NOMO-1 treated with DMSO at 0.1 percent for 48 hours (cell line): ENCODE measurements at regions not wholly inside any gene's neighbourhood (a gene's known extent, or its start where the extent isn't known, plus 50 kb on each side); places are given as distances from the start of the nearest gene placed in this dataset.
A peak's percentile ranks its signal among the peaks of the same experiment; 100 is the strongest.

Experiments used
- DNase-seq: peaks from one replicate; lab custom pipeline; 2025; ENCODE audit not compliant: unreplicated experiment; lab: John Stamatoyannopoulos, UW

- DNase-seq = no peak
Observed at GRCh38 chr7:91517201-91517785, 253.1 kb downstream of the FZD1 start.

- no peak for DNase-seq
Observed at GRCh38 chr7:91518058-91518457, 253.8 kb downstream of the FZD1 start.

DNA sequence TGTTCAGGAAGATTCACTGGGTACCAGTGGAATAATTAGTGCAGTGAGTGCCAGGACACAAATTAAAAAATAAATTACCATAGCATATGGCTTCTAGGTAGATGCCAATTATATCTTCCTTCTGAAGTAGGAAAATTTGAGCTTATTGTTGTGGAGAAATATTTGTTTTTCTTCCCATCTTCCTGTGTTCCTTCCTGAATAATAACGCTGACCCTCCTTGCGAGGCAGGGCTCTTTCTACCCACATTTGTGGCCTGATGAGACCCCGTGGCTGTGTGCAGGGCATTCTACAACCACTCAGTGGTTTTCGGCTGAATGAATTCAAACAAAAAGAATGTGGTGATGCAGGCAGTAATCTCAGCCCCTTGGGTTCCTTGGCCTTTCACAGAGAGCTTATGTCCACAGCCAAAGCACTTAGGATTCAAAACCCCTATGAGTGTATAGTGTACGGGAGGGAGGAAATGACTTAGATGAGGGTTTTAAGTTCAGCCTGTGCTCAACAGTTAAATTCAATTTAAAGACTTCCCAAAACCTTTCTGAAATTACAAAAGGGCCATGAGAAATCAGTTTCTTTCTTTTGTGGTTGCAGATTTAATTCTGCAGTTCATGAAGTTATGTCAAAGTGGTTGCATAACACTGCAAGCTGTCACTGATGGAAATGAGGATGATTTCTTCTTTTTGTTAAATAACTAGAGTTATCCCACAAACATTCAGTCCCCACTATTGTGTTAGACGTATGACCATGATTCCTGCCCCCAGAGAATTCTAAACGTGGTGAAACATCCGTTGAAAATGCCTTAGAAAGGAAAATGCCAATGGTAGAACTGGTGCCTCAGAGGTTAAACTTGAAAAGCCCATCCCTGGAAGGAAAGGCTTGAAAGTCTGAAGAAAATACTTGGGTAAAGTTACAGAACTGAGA, 255.3 kb downstream of the FZD1 start:
- peak; percentile 91 for DNase-seq

DNA sequence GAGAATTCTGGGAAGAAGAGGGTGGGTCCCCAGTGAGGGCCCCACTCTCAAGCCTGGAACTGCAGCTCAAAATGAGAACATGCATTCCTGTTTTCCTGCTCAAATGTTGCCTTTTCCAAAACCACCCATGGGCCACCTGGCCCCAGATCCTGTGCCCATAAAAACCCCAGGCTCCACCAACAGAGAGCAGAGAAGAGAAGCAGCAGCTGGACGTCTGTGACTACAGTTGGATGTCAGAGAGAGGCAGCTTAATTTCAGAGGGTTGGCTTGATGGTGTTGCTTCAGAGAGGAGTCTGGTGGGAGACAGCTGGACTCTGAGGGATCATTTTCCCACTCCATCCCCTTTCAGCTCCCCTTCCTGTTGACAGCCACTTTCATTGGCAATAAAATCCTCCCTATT, 256.4 kb downstream of the FZD1 start:
- DNase-seq = no peak

GRCh38 chr7:91526404-91526803, 262.2 kb downstream of the FZD1 start:
- DNase-seq = no peak

- DNase-seq = no peak
Observed at GRCh38 chr7:91527460-91527859, 263.2 kb downstream of the FZD1 start.

DNA sequence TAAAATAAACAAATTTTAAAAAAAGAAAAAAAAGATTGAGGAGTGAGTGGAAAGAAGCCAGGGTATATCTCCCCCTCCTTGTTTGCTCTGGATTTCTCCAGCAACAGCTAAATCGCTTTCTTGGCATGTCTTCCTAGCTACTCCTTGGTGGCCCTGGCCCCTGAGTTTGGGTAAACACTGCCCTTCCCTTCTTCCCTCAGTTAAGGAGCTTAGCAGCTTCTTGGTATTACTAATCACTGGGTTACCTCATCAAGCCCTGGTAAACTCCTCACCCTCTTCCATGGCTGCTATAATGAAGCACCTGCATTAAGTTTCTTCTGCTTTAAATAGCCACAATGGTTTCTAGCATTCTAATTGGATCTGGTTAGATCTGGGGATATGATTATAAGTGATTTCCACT, 269.8 kb downstream of the FZD1 start:
- DNase-seq = no peak

DNA sequence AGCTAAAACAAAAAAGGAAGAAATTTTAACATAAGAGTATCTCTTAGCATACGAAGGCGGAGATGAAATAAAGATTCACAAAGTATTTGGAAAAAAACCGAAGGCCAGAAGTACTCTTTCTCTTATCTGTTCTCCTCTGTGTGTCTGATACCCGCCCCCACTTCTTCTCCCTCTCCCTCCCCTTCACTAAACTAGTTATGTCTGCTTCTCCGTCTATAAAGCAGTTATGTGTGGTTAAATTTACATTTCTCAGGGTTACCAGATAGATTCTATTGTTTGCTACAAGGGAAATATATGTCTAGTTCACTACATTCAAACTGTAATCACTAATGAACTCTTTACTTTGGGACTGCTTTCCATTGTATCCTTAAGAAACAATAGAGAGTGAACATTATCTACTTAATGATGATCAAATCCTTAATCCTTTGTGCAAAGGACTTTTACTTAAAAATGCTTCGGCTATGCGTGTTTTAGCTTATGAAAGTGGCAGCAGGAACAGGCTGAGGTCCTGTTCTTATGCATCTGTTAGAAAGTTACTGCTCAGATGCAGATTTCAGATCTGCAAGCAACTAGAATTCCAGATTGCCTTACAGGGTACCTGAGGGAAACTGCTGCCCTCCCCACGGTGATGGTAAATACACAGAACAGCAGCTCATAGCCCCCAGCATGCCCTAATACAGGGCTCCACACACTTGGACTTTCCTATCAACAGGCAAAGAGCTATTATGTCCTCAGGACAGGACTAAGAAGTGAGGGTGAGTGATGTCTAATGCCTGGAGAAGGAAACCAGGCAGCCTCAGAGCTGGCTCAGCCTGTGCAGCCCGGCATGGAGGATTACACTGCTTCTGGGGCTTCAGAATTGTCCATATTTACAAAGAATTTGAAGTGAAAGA, 273.3 kb downstream of the FZD1 start:
- DNase-seq = no peak

GRCh38 chr7:91541641-91542040, 277.4 kb downstream of the FZD1 start:
- no peak for DNase-seq

GRCh38 chr7:91543646-91544045, 279.4 kb downstream of the FZD1 start:
- DNase-seq = no peak

DNA sequence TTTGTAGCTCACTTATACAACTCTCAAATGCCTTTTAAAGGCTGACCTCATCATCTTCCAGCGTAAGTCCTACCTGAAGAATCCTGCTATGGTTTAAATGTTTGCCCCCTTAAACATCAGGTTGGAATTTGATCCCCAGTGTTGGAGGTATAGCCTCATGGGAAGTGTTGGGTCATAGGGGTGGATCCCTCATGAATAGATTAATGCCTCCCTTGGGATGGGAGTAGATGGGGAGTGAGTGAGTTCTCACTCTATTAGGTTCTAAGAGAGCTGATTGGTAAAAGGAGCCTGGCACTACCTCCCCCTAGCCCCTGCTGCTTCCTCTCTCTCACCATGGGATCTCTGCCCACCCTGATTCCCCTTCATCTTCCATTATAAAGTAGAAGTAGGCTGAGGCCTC, 285.6 kb downstream of the FZD1 start:
- no peak for DNase-seq

DNA sequence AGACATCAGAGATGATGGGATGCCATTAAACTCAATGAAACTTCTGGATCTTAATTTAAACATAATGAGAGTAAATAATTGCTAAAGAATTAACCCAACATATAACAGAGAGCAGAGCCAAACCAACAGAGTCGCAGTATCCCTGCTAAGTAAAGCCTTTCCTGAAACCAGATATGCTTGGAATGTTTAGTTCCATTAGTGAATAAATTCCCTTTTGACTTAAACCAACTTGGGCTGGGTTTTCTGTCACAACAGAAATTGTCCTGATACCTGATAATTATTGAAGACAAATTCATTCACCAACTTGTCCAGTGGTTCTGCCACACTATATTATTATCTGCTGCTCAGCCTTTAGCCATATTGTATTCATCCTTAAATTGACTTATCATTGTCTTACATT, 286.7 kb downstream of the FZD1 start:
- DNase-seq = no peak

DNA sequence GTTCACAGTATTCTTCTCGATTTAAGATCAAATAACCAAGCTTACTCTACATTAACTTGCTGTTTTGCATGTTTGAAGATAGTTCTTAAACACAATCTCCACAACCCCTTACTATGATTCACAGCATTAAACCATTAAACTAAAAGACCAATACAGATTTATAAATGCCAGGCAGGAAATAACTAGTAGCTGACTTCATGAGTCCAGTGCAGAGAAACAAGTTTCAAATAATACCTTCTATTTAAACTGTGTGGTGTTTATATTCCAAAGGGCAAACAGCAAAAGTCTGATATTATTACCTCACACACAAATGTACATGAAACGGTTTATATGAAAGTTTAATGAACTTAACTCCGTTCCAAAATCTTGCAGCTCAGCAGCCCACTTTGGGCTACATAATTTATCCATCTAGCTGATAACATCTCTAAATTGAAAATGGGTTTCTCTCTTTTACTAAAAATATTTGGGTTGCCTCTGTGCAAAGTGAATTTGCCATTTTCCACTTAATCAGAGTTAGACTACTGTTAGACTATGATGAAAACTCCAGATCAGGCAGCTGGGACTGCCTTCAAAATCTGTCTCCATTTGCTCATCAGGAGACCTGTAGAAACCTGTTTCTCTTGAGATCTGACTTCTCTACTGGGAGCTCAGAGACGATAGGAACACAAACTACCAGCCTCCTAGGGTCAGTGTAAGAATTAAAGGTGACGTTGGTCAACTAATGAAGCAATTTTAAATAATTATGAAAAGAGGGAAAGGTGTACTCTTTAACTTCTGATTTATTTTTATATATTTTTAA, 287.3 kb downstream of the FZD1 start:
- DNase-seq = no peak

DNA sequence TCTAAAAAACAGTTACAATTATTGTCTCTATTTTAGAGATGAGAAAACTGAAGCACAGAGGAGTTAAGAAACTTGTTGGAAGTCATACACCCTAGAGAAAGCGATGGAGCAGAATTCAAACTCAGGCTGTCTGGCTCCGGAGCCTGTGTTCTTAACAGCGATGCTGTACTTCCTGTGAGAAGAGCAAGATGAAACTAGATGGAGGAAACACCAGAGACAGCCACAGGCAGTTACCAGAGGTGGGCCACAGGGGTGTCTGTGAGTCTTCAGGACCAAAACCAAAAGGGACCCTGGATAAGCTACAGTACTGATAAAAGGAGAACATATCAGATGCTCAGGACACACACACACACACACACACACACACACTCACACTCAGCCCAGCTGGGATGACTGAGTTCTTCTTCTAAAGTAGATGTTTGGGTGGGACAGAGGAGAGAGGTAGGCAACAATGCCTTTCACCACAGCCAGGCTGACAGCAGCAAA, 289.2 kb downstream of the FZD1 start:
- no peak for DNase-seq

DNA sequence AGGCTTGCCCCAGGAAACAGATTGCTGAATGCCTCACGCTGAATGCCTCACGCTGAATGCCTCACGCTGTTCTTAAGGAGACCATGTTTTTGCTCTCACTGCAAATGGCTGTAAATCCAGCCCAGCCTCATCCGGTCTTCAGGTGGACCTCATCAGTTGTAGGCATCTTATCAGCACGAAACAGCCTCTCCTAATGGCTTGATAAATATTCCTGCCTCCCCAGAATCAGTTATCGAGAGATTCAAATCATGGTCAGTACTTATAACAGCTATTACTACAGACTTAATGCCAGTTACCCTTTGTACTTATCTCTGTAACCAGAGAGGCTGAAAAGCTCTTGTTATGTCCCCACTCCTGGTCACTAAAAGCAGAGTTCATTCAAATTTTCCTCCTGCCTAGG, 290.6 kb downstream of the FZD1 start:
- DNase-seq = no peak

GRCh38 chr7:91556239-91556638, 292.0 kb downstream of the FZD1 start:
- no peak for DNase-seq

- DNase-seq = no peak
Observed at GRCh38 chr7:91556956-91557650, 292.9 kb downstream of the FZD1 start.

- DNase-seq = no peak
Observed at GRCh38 chr7:91557789-91558404, 293.7 kb downstream of the FZD1 start.

- DNase-seq = no peak
Observed at GRCh38 chr7:91559947-91560346, 295.7 kb downstream of the FZD1 start.

GRCh38 chr7:91564101-91564500, 299.9 kb downstream of the FZD1 start:
- DNase-seq = no peak
